PC-3 (cell line): ENCODE measurements at regions not wholly inside any gene's neighbourhood (a gene's known extent, or its start where the extent isn't known, plus 50 kb on each side); places are given as distances from the start of the nearest gene placed in this dataset.
"Not testable (repeated sequence)": the region's sequence is repeated elsewhere in the genome, so short reads cannot be mapped to it uniquely, and the experiment has no call there.

Source experiments
- ATAC-seq: fragments of 200-7000 bp; cut with Tn5 transposase; 2 replicates; pipeline ENCODE4 v1.9.1; 2020; ENCODE audit warnings: mild to moderate bottlenecking, moderate library complexity
- BruUV-seq: library from RNA; stranded (reverse); fragments of 400-500 nt; replicated peaks from 2 replicates; lab custom pipeline; 2021; lab: Mats Ljungman, UMichigan
- CTCF ChIA-PET: fragments of 300-600 bp; sonication (Branson Sonifier 250); formaldehyde crosslinking; loops from one replicate; lab custom pipeline; 2022; ENCODE audit warnings: antibody characterized with exemption; lab: Charles Lee
- POLR2A ChIA-PET: fragments of 300-600 bp; sonication (Branson Sonifier 250); formaldehyde crosslinking; loops from one replicate; lab custom pipeline; 2022; ENCODE audit warnings: antibody characterized with exemption; ENCODE audit not compliant: unreplicated experiment; lab: Charles Lee
- DNase-seq: peaks from one replicate; pipeline ENCODE4 v3.0.0-alpha.2; 2015
- H2AFZ ChIP-seq: fragments of 300-600 bp; sonication (generic); 2 replicates; pipeline ENCODE4 v1.6.0; 2016; ENCODE audit warnings: antibody characterized with exemption, low read length
- H3F3A ChIP-seq: fragments of 300-600 bp; sonication (generic); one replicate; pipeline ENCODE4 v1.6.0; 2017; ENCODE audit warnings: antibody characterized with exemption, low read length, control low read depth, mild to moderate bottlenecking; ENCODE audit not compliant: unreplicated experiment
- H3K27ac ChIP-seq: fragments of 300-600 bp; sonication (generic); 2 replicates; pipeline ENCODE4 v1.5.1; 2016; ENCODE audit warnings: mild to moderate bottlenecking, low read length
- H3K27me3 ChIP-seq: fragments of 300-600 bp; sonication (generic); 2 replicates; pipeline ENCODE4 v1.6.1; 2016; ENCODE audit warnings: low read length, mixed read lengths
- H3K36me3 ChIP-seq: fragments of 300-600 bp; sonication (generic); 2 replicates; pipeline ENCODE4 v1.6.1; 2016; ENCODE audit warnings: low read depth, mixed run types, low read length, mixed read lengths
- H3K4me1 ChIP-seq: fragments of 300-600 bp; sonication (generic); 2 replicates; pipeline ENCODE4 v1.5.1; 2016; ENCODE audit warnings: low read length; ENCODE audit not compliant: insufficient read depth
- H3K4me2 ChIP-seq: fragments of 300-600 bp; sonication (generic); 2 replicates; pipeline ENCODE4 v1.6.0; 2016; ENCODE audit warnings: low read length
- H3K4me3 ChIP-seq: fragments of 300-600 bp; sonication (generic); 2 replicates; pipeline ENCODE4 v1.5.1; 2016; ENCODE audit warnings: mild to moderate bottlenecking, low read length, mixed read lengths
- H3K79me2 ChIP-seq: fragments of 300-600 bp; sonication (generic); 2 replicates; pipeline ENCODE4 v1.6.1; 2017; ENCODE audit warnings: low read length, mixed read lengths
- H3K9ac ChIP-seq: fragments of 300-600 bp; sonication (generic); 2 replicates; pipeline ENCODE4 v1.6.0; 2016; ENCODE audit warnings: mild to moderate bottlenecking, low read length
- H3K9me2 ChIP-seq: fragments of 300-600 bp; sonication (generic); replicated peaks from 2 replicates; pipeline ENCODE4 v1.6.1; 2016; ENCODE audit warnings: mixed run types, low read length, mixed read lengths
- H3K9me3 ChIP-seq: fragments of 300-600 bp; sonication (generic); 2 replicates; pipeline ENCODE4 v1.6.1; 2016; ENCODE audit warnings: low read length, mixed read lengths
- H4K20me1 ChIP-seq: fragments of 300-600 bp; sonication (generic); 2 replicates; pipeline ENCODE4 v1.6.1; 2016; ENCODE audit warnings: low read length, mixed read lengths
- CTCF ChIP-seq: fragments of 300-600 bp; sonication (generic); conservative IDR thresholded peaks from 2 replicates; pipeline ENCODE4 v1.5.1; 2017; ENCODE audit warnings: antibody characterized with exemption, low read depth, mild to moderate bottlenecking, low read length
- EZH2 ChIP-seq: fragments of 300-600 bp; sonication (generic); IDR thresholded peaks from one replicate; pipeline ENCODE4 v1.6.1; 2017; ENCODE audit warnings: antibody characterized with exemption, mild to moderate bottlenecking, low read length; ENCODE audit not compliant: unreplicated experiment
- EZH2phosphoT487 ChIP-seq: fragments of 300-600 bp; sonication (generic); IDR thresholded peaks from 2 replicates; pipeline ENCODE4 v1.6.1; 2018; ENCODE audit warnings: mild to moderate bottlenecking, antibody characterized with exemption, low read length, borderline replicate concordance
- intact Hi-C: fragments of 100-400 bp; cut with micrococcal nuclease; formaldehyde crosslinking; loops from 2 replicates; pipeline ENCODE4 v1.9.0; 2023

- no peaks in the 10 kb centered on the region for H3K27me3 ChIP-seq
- H3F3A ChIP-seq = no peaks in the 10 kb centered on the region
- BruUV-seq = TSS peak; percentile 39
- peaks cover 22% of the 10 kb centered on the region for H3K4me1 ChIP-seq
- no peak overlapping the region for H3K4me3 ChIP-seq
- H3K9ac ChIP-seq = no peak overlapping the region
- ATAC-seq (peak; percentile 68), DNase-seq (peak; percentile 65)
- H3K9me2 ChIP-seq = no peaks in the 10 kb centered on the region
- intact Hi-C loops = no loop called here
- POLR2A ChIA-PET = no interaction called here
- H3K27ac ChIP-seq = peak overlapping the region; percentile 74
- CTCF ChIA-PET = no interaction called here
- H3K4me2 ChIP-seq = peak overlapping the region; percentile 43
- no peaks in the 10 kb centered on the region for H4K20me1 ChIP-seq
- TF ChIP-seq EZH2phosphoT487 (no peak), CTCF (no peak), EZH2 (no peak)
- no peaks in the 10 kb centered on the region for H3K79me2 ChIP-seq
- no peaks in the 10 kb centered on the region for H3K9me3 ChIP-seq
- no peaks in the 10 kb centered on the region for H3K36me3 ChIP-seq
- H2AFZ ChIP-seq = peak overlapping the region; percentile 64
Observed at GRCh38 chr15:100733101-100733842, 130.9 kb downstream of the ASB7 start.

GRCh38 chr15:100733843-100734185 is 131.4 kb downstream of the ASB7 start:
- H3K27me3 ChIP-seq, H3K9ac ChIP-seq, H3F3A ChIP-seq, H3K36me3 ChIP-seq, intact Hi-C loops, CTCF ChIA-PET, H3K9me3 ChIP-seq, H3K4me3 ChIP-seq, BruUV-seq, ATAC-seq, H3K79me2 ChIP-seq, H3K9me2 ChIP-seq, H4K20me1 ChIP-seq, POLR2A ChIA-PET, H2AFZ ChIP-seq: not testable (repeated sequence)
- Histone ChIP-seq H3K4me2 (0 out of 2 replicates have a peak overlapping the region, but pooled peaks have one; percentile 43), H3K4me1 (peaks cover 22% of the 10 kb centered on the region), H3K27ac (peak overlapping the region; percentile 74)
- peak; percentile 39 for DNase-seq

- H3K36me3 ChIP-seq = no peaks in the 10 kb centered on the region
- no peak overlapping the region for H3K27ac ChIP-seq
- no peak overlapping the region for H3K4me3 ChIP-seq
- no peaks in the 10 kb centered on the region for H3K9me2 ChIP-seq
- H3K4me1 ChIP-seq = peaks cover 22% of the 10 kb centered on the region
- H3K9me3 ChIP-seq = no peaks in the 10 kb centered on the region
- ChIA-PET CTCF (no interaction called here), POLR2A (no interaction called here)
- H3K79me2 ChIP-seq = no peaks in the 10 kb centered on the region
- H4K20me1 ChIP-seq = no peaks in the 10 kb centered on the region
- intact Hi-C loops = no loop called here
- H3K27me3 ChIP-seq = no peaks in the 10 kb centered on the region
- DNase-seq (no peak), ATAC-seq (no peak)
- TF ChIP-seq CTCF = no peak
- no peak for TF ChIP-seq EZH2phosphoT487
- no TSS peak for BruUV-seq
- H3F3A ChIP-seq = no peaks in the 10 kb centered on the region
- no peak overlapping the region for H3K4me2 ChIP-seq
- H3K9ac ChIP-seq = no peak overlapping the region
- H2AFZ ChIP-seq = no peak overlapping the region
Observed at GRCh38 chr15:100734586-100734985, 132.2 kb downstream of the ASB7 start.
